ENCODE measurements at regions not wholly inside any gene's neighbourhood (a gene's known extent, or its start where the extent isn't known, plus 50 kb on each side); places are given as distances from the start of the nearest gene placed in this dataset.

DNA sequence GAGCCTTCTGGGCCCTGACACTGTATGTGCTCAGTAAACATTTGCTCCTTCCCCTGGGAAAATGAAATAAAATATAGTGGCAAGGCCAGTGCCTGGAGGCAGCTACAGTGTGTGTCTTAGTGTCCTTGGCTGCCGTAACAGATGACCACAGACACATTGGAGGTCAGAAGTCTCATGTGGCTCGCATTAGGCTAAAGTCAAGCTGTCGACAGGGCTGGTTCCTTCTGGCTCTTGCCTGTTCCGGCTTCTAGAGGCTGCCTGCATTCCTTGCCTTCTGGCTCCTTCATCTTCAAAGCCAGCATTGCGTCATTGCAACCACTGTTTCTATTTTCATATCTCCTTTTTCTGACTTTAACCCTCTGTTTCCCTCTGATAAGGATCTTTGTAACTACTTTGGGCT is 83.6 kb upstream of the STX18 start:
- DNase-seq = peak in 1 of 2 experiments; percentile 13

DNA sequence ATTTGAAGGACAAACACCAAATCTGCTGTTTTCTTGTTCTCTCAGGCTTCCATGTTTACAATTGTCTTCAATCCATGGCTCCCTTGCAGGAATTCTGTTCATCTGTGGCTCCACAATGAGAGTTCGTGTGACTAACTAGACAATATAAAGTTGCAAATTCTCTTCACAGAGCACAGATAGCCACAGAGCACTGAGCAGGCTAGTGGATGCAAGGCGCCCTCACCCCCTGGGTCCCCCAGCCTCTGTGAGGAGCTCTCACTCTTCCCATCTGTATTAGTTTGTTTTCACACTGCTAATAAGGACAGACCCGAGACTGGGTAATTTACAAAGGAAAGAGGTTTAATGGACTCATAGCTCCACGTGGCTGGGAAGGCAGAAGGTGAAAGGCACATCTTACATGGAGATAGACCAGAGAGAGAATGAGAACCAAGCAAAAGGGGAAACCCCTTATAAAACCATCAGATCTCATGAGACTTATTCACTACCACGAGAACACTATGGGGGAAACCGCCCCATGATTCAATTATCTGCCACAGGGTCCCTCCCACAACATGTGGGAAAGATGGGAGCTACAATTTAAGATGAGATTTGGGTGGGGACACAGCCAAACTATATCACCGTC is 82.5 kb upstream of the STX18 start:
- no peak for DNase-seq

DNA sequence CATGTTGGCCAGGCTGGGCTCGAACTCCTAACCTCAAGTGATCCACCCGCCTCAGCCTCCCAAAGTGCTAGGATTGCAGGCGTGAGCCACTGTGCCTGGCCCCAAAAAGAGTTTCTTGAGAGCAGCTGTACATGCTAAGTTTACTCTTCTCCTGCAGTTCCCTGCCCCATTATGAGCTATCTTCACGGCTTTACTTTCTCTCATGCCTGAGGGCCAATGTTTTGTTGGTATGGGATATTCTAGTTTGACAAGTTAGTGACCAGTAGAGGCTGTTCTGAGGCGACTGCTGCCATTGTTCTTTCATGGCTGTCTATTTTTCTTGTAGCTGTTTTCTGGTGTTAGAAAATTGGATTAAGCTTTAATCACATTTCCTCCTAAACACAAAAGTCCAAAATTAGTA is 78.0 kb upstream of the STX18 start:
- no peak for DNase-seq

DNA sequence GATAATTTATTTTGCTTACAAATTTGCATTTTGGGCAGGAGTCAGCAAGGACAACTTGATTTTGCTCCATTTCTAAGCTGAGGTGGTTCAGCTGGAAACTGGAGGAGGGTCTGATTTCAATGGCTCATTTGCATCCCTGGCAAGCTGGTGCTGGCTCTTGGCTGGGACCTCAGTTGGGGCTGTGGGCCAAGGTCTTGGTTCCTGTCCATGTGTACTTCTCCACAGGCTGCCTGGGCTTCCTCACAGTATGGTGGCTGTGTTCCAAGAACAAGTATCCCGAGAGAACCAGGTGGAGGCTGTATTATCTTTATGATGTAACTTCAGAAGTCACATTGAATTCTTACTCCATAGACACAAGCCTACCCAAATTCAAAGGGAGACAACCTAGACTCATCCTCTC is 77.0 kb upstream of the STX18 start:
- no peak for DNase-seq

DNA sequence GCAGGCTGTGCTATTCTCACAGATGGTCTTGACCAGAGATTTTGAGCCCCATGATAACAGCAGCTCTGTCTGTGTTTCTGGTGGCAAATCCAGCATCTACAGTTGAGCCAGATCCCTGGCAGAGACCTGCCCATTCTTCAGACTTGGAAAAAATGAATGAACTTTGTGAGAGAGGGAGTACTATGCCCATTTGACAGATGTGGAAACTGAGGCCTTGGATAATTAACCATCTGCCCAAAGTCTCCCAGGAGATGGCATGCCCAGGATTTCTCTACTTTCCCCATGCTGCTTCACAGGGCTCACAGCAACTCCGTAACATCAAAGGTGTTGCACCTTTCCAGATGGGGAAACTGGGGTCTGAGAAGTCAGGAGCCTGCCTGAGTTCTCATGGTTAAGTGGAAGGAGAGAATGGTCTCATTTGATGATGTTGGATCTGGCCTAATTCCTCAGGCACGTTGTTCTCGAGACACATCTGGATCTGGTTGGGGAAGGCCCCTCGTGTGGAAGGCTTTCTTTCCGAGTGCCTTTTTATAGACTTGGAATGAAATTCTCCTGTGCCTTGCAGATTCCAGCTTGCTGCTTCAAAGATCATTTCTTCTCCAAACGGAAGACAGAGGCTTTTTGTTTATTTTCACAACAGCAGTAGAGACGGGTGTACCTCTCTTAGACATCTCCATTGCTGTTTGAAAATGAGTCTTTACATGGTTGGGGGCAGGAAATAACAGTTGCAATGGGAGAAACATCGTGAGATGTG is 73.3 kb upstream of the STX18 start:
- DNase-seq = no peak

DNA sequence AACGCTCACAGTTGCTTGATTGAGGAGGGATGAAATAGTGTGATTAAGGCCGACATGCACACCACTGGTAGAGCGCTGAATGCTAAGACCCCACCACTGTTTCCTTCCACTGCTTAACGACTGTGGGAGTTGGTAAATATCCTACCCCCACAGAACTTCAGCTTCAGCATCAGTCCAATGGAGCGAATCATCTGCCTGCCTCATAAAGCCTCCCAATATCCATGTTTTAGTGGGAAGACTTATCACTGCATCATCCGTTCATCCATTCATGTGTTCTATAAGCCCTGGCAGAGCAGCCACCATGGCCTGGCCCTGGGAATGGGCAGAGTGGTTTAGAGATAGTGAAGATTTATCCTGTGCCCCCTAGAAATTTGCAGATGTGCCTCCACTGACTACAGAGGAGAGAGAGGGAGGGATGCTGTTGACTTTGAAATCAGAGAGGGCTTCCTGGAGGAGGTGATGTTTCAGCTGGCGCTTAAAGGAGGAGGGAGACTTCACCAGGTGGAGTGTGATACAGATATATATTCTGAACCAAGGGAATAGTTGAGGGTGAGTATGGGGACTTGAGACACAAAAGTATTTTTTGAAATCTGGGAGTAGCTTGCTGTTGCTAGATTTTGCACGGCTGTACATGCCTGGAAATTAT is 71.9 kb upstream of the STX18 start:
- no peak for DNase-seq

DNA sequence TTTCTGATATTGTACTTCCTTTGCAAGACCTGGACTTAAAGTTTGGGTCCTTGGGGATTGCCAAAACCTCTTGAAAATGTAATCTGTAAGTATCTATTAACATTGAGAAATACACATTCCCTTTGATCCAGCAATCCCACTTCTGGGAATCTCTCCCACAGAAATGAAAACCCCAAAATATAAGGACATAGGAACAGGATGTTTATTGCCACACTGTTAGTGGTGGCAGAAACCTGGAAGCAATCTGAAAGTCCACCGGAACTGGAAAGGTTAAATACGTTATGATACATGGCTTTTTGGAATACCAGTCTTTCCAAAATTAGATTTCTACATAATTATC is 71.2 kb upstream of the STX18 start:
- DNase-seq = no peak

DNA sequence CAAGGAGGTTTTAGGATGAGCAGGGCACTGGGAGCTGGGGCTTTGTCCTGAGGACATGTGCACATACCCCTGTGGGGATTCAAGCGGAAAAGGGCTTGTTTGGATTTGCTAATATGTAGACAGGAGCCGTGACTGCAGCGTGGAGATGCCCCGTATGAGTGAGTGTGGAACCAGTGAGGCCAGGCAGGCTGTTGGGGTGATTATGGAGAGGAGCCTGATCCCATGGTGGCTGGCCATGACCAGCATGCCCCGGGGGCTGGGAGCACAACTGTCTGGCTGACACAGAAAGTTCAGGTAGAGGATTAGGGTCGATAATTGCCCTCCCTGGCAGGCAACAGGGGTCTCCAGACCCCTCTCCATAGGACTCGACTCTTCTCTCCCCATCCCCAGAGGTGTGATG is 68.8 kb upstream of the STX18 start:
- peak; percentile 10 to 34 for DNase-seq

DNA sequence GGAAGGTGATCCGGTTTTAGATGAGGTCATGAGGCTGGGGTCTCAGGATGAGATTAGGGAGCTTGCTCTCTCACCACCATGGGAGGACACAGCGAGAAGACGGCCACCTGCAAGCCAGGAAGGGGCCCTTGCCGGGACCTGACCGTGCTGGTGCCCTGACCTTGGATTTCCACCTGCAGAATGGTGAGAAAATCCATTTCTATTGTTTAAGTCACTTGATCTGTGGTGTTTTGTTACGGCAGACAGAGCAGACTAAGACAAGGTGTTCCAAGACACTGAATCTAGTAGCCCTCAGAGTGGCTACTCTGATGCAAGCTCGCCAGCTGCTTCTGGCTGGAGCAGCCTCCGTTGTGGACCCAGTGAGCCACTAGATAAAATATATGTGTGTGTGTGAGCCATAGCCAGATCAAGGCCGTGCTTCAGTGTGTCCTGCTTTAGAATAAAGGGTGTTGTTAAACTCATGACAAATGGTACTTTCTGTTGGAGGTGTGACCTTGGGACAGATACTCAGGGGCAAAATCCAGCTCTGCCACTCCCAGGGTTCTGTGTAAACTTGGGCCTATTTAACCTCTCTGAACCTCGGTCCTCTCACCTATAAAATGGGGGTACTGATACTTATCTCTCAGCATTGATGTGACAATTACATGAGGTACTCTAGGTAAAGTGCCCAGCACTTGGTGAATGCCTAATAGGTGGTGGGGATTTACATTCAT is 67.9 kb upstream of the STX18 start:
- DNase-seq = no peak

DNA sequence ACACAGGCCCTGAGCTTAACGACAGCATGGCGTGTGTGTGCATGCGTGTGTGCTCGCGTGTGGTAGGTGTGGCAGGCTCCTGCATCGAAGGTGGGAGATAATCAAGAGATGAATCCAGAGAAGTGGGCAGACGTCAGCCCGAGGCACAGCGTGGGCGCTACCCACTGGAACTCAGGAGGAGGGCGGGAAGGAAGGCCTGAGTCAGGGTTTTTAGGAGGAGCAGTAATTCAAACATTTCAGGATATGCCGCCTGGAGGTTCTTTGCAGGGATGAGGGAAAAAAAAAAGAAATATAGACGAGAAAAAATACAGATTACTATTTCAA is 66.3 kb upstream of the STX18 start:
- DNase-seq = no peak

DNA sequence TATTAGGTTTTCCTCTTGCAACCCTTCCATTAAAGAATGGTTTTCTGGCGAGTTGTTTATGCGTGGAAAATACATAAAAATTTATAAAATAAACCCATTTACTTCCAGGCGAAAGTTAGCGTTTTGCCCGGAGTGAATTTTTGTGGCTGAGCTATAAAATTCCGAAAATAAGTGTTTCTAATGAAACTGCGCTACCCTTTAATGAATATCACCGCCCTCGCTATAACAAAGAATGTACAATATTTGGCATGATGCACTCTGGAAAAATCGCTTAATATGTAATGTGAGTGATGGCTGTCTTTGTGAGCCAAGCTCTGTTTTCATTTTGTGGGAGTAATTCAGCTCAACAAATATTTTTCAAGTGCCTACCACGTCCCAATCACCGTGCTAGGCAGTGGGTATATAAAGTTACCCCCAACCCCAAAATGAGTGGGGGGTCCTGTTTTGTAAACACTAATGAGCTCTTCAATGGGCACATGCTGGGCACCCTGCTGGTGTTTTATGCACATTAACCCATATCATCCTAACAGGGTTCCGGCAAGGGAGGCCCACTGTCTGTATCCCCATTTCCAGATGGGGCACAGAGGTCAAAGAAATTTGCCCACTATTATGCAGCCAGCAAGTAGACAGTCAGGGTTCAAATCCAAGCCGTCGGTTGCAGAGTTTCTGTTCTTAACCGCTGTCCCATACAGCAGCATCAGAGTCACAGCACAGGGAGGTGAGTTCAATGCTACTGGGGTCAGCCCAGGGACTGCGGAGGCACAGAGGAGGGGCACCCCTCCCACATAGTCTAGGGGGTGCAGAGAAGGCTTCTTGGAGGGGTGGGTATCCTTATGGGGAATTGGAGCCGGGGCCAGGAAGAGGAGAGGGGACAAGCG is 65.7 kb upstream of the STX18 start:
- DNase-seq = no peak

DNA sequence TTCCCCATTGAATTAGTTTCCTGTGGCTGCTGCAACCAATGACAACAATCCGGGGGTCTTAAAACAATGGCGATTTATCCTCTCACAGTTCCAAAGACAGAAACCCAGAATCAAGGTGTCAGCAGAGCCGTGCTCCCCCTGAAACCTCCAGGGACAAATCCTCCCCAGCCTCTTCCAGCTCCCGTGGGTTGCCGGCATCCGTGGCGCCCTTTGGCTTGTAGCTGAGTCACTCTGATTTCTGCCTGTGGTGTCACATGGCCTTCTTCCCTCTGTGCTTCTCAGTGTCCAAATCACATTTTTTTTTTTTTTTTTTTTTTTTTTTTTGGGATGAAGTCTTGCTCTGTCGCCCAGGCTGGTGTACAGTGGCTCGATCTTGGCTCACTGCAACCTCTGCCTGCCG is 64.5 kb upstream of the STX18 start:
- no peak for DNase-seq

DNA sequence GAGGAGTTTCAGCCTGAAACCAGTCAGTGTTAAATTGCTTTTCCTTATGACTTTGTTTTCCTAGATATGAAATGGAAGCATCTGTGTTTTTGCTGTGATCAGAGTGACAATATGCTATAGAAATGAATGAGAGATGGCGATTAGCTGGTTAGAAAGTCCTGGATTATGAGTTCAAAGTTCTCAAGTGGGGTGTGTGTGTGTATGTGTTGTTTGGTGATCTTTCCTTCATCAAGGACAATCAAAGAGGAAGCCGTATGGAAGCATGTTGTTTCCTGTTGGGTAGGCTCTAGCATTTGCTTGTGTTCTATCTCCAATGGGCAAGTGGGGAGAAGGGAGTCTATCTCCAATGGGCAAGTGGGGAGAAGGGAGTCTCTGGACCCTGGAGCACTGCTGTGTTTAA is 64.0 kb upstream of the STX18 start:
- no peak for DNase-seq

DNA sequence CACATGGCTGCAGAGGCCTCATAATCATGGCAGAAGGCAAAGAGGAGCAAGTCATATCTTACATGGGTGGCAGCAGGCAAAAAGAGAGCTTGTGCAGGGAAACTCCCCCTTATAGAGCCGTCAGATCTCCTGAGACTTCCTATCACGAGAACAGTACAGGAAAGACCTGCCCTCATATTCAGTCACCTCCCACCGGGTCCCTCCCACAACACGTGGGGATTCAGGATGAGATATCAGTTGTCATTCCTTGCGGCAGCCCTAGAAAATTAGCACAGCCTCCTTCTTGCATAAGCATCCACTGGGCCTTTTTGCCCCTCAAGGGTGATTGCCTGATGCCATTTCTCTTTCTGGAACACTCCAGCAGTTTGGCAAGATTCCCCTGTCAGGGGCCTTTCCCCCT is 61.7 kb upstream of the STX18 start:
- no peak for DNase-seq

DNA sequence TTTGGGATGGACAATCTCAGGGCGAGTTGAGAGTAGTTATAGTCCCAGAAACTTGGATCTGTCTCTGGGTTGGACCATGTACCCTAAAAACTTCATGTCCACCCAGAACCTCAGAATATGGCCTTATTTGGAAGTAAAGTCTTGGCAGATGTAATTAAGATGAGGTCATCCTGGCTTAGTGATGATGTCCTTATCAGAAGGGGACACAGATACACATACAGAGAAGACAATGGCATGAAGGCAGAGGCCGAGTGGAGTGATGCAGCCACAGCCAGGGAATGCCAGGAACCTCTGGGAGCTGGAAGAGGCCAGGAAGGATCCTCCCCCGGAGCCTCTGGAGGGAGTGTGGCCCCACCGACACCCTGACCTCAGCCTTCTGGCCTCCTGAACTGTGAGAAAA is 61.2 kb upstream of the STX18 start:
- DNase-seq = no peak

DNA sequence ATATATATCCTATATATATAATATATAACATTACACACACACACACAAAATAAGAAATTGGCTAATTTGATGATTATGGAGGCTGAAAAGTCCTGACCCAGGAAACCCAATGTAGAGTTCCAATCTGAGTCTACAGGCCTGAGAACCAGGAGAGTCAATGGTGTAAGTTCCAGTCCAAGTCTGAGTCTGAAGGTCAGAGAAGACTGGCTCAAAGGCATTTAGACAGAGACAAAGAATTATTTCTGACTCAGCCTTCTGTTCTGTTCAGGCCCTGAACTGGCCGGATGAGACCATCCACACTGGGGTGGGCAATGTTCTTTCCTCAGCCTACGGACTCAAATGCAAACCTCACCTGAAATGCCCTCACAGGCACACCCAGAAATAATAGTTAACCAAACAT is 60.6 kb upstream of the STX18 start:
- DNase-seq = no peak

DNA sequence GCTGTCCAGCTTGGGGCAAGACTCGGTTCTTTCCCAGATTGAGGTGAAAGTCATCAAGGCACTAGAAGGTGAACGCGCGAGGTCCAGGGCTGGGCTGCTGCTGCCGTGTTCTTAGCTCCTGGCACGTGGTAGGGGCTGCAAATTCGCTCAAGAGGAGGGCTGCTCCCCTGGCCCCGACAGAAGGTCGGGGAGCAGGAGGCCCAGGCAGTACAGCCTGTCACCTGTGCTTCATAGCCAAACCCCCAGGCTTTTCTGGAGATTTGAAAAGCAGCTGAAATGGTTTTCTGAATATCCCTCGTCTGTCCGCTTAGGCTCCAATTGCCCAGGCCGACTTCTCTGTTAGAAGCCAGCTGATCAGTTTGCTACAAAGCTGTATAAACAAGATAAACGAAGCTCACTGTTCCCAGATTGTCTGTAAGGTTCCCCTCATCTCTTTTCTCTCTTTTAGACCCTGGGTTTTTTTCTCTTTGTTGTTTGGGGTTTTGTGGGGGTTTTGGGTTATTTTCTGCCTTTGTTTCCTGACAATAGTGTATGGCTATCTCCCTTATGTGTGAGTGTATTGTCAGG is 60.0 kb upstream of the STX18 start:
- DNase-seq = no peak

DNA sequence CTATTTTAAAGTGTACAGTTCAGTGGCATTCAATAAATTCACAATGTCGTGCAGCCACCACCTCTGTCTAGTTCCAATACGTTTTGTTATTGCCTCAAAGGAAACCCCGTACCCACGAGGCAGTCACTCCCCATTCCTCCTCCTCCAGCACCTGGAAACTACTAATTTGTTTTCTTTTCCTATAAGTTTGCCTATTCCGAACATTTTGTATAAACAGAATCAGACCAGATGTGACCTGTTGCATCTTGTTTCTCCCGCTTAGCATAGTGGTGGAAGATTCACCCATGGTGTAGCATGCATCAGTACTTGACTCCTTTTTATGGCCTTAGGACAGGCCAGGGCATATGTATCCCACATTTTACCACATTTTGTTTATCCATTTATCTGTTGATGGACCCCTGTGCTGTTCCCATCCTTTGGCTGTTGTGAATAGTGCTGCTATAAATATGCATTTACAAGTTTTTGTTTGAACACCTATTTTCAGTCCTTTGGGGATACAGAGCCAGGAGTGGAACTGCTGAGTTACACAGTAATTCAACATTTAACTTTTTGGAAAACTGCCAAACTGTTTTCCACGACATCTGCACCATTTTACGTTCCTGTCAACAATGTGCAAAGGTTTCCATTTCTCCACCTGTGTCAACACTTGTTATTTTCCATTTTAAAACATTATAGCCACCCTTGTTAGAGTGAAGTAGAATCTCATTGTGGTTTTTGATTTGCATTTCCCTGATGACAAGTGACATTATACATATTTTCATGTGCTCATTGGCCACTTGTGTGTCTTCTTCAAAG is 57.8 kb upstream of the STX18 start:
- DNase-seq = no peak

DNA sequence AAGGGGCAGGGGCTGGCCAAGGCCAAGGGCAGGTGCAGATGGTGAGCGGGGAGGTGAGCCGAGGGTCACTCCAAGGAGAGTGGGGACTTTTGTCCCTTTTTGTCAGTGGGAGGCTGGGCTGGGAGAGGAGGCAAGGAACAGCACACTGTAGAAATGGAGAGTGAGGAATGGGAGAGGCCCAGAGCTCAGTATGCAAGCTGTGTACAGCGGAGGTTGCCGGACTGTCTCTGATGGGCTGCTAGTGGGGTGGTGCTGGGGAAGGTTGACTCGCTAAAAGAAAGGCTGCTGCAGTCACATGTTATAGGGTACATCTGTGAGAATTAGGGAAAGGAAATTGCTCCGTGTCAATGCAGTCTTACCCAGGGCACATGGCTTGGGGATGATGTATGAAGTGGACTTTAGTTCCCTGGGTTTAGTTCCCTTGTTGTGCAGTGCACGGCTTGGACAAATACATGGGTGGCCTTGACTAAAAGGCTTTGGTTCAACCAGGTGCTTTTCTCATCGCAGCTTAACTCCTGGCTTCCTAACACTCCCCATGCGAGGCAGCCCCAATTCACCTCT is 57.1 kb upstream of the STX18 start:
- DNase-seq = no peak

DNA sequence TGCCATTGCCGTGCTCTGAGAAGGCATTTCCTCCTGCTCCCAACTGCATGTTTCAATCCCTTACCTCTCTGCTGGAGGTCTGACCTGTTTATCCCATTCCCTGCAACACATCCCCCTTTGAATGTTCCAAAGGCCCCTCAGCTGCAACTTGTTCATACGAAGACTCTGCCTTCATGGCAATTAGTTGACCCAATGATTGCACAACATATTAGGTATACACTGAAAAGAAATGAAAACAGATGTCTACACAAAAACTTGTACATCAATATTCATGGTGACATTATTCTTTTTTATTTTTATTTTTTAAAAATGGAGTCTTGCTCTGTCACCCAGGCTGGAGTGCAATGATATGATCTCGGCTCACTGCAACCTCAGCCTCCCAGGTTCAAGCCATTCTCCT is 54.9 kb upstream of the STX18 start:
- DNase-seq = no peak

DNA sequence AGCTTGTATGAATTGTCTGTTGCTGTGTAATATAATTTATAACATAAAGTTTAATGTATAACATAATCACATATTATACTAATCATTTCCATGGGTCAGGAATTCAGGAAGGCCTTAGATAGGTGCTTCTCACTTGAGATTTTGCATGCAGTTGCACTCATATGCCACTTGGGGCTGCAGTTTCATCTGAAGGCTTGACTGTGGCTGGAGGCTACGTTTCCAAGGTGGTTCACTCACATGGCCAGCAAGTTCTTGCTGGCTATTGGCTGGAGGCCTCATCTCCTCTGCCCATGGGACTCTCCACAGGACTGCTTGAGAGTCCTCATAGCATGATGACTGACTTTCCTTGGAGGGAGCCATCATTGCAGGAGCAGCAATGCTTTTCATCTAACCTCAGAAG is 53.4 kb upstream of the STX18 start:
- no peak for DNase-seq
